Ovary (tissue), 7 donors: ENCODE measurements at regions not wholly inside any gene's neighbourhood (a gene's known extent, or its start where the extent isn't known, plus 50 kb on each side); places are given as distances from the start of the nearest gene placed in this dataset.

ENCODE experiments used
- DNase-seq, 5 donors: peaks; one replicate each; pipeline ENCODE4 v3.0.0-alpha.2; 2019 to 2020
- H3K27ac ChIP-seq, 2 donors: fragments of 200-600 bp; one replicate each; pipeline versions ENCODE4 v1.5.1 to v1.8.0; 2019 to 2022
- H3K27me3 ChIP-seq: fragments of 200-600 bp; one replicate; pipeline ENCODE4 v1.8.0; 2022
- H3K36me3 ChIP-seq: fragments of 200-600 bp; sonication (generic); one replicate; pipeline ENCODE4 v1.5.1; 2019
- H3K4me1 ChIP-seq: one replicate; pipeline ENCODE4 v1.8.1; 2013; ENCODE audit warnings: mild to moderate bottlenecking, moderate library complexity; ENCODE audit not compliant: insufficient read depth
- H3K4me3 ChIP-seq: fragments of 200-600 bp; sonication (generic); one replicate; pipeline ENCODE4 v1.5.1; 2017
- H3K9me3 ChIP-seq, 2 donors: fragments of 200-600 bp in 1 of 2; sonication (generic) in 1 of 2; one replicate each; pipeline versions ENCODE4 v1.5.1 to v1.8.1; 2013 to 2019; ENCODE audit warnings: mild to moderate bottlenecking in 1 of 2, moderate library complexity in 1 of 2
- CTCF ChIP-seq, 3 donors: fragments of 450-650 bp in 2 of 3; fragments of 200-600 bp in 1 of 3; IDR thresholded peaks; one replicate each; pipeline versions ENCODE4 v1.5.1 to v1.8.0; 2016 to 2022; ENCODE audit warnings: antibody characterized with exemption in 3 of 3, mild to moderate bottlenecking in 1 of 3
- EP300 ChIP-seq: sonication (generic); formaldehyde crosslinking; IDR thresholded peaks from one replicate; pipeline ENCODE4 v1.6.1; 2017; ENCODE audit warnings: antibody characterized with exemption
- POLR2A ChIP-seq: fragments of 450-650 bp; IDR thresholded peaks from one replicate; pipeline ENCODE4 v1.6.1; 2017; ENCODE audit warnings: antibody characterized with exemption, mild to moderate bottlenecking, moderate library complexity
- WGBS, 3 donors: extraction: QIAGEN DNeasy Blood & Tissue Kit in 1 of 3; methylation state at CpG; one replicate each; pipeline versions ENCODE4 v1.1.5 to v1.1.7; 2013 to 2017; 5-methylcytosine and 5-hydroxymethylcytosine counted together
- intact Hi-C, 4 donors: fragments of 100-400 bp; cut with DNase I; formaldehyde crosslinking; loops; one replicate each; pipeline versions ENCODE4 v1.11.0 to v1.15.1; 2022 to 2023
- donor health status: DM: no; HTN: no; CAD: no; lungs with moderate emphysema.
- donor health status: DM: no; HTN: no; CAD: no.
- donor health status: Bipolar disorder and iron deficiency.
- donor health status: DM: no; HTN: no; CAD: no.
- donor health status: DM: yes; HTN: yes; CAD: no.

GRCh38 chr15:89409184-89410038 is 74.8 kb upstream of the POLG start:
- intact Hi-C loops = no loop called here
- no peak overlapping the region for H3K27ac ChIP-seq
- H3K4me3 ChIP-seq = no peak overlapping the region
- no peak for DNase-seq
- H3K4me1 ChIP-seq = no peaks in the 10 kb centered on the region
- 4 to 9% (median 5%) methylated on average over 43 to 56 of the region's 56 CpGs for WGBS, 3 donors
- no peaks in the 10 kb centered on the region for H3K9me3 ChIP-seq
- no peak for TF ChIP-seq EP300
- H3K36me3 ChIP-seq = no peaks in the 10 kb centered on the region
- no peaks in the 10 kb centered on the region for H3K27me3 ChIP-seq

- Histone ChIP-seq H3K9me3 (no peaks in the 10 kb centered on the region), H3K27me3 (no peaks in the 10 kb centered on the region), H3K4me1 (no peaks in the 10 kb centered on the region), H3K36me3 (no peaks in the 10 kb centered on the region), H3K27ac (no peak overlapping the region), H3K4me3 (no peak overlapping the region)
- WGBS, 3 donors = 3 to 4% (median 4%) methylated on average over 33 of the region's 33 CpGs
- intact Hi-C loops = no loop called here
- no peak for TF ChIP-seq POLR2A
- TF ChIP-seq EP300 = no peak
- TF ChIP-seq CTCF (IDR thresholded peaks at IDR 0.05) = no peak
- no peak for DNase-seq
Measured at GRCh38 chr15:89408372-89409183, 74.0 kb upstream of the POLG start.

GRCh38 chr15:89406940-89407607 is 72.5 kb upstream of the POLG start:
- Histone ChIP-seq H3K27me3 (no peaks in the 10 kb centered on the region), H3K36me3 (no peaks in the 10 kb centered on the region), H3K27ac (no peak overlapping the region), H3K9me3 (no peaks in the 10 kb centered on the region), H3K4me1 (no peaks in the 10 kb centered on the region), H3K4me3 (no peak overlapping the region)
- TF ChIP-seq POLR2A (no peak), EP300 (no peak), CTCF (IDR thresholded peaks at IDR 0.05) (no peak)
- no peak for DNase-seq
- 2 to 3% (median 3%) methylated on average over 46 of the region's 46 CpGs for WGBS, 3 donors
- intact Hi-C loops = no loop called here

GRCh38 chr15:89406218-89406939 is 71.8 kb upstream of the POLG start:
- intact Hi-C loops = no loop called here

More at GRCh38 chr15:89406218-89406939, 71.8 kb upstream of the POLG start:
- no peaks in the 10 kb centered on the region for H3K9me3 ChIP-seq
- 3 to 4% (median 3%) methylated on average over 45 of the region's 45 CpGs for WGBS, 3 donors
- H3K36me3 ChIP-seq = no peaks in the 10 kb centered on the region
- DNase-seq = no peak
- no peaks in the 10 kb centered on the region for H3K27me3 ChIP-seq
- no peaks in the 10 kb centered on the region for H3K4me1 ChIP-seq
- no peak overlapping the region for H3K4me3 ChIP-seq
- H3K27ac ChIP-seq = no peak overlapping the region
- no peak for TF ChIP-seq CTCF (IDR thresholded peaks at IDR 0.05)
- no peak for TF ChIP-seq EP300
- no peak for TF ChIP-seq POLR2A
